Prostate gland (tissue), 2 donors: ENCODE measurements at regions not wholly inside any gene's neighbourhood (a gene's known extent, or its start where the extent isn't known, plus 50 kb on each side); places are given as distances from the start of the nearest gene placed in this dataset.

Experiments used
- CTCF ChIP-seq, 4 experiments: fragments of 200-600 bp in 2 of 4; fragments of 450-650 bp in 2 of 4; sonication (generic) in 2 of 4; IDR thresholded peaks; 1 replicate in 3 of 4; 2 replicates in 1 of 4; pipeline ENCODE4 v1.5.1; 2016 to 2019; ENCODE audit warnings: antibody characterized with exemption in 4 of 4, mild to moderate bottlenecking in 2 of 4, moderate library complexity in 2 of 4
- POLR2A ChIP-seq: fragments of 450-650 bp; IDR thresholded peaks from one replicate; pipeline ENCODE4 v1.6.1; 2016; ENCODE audit warnings: antibody characterized with exemption, mild to moderate bottlenecking
- POLR2AphosphoS5 ChIP-seq: sonication (generic); formaldehyde crosslinking; IDR thresholded peaks from one replicate; pipeline ENCODE4 v1.6.1; 2017; ENCODE audit warnings: antibody characterized with exemption

GRCh38 chr3:34374521-34374920 lies 576.1 kb downstream of the PDCD6IP start:
- TF ChIP-seq POLR2A: no peak
- no peak for TF ChIP-seq CTCF (IDR thresholded peaks at IDR 0.05)
- no peak for TF ChIP-seq POLR2AphosphoS5
